ENCODE measurements at regions not wholly inside any gene's neighbourhood (a gene's known extent, or its start where the extent isn't known, plus 50 kb on each side); places are given as distances from the start of the nearest gene placed in this dataset.

DNA sequence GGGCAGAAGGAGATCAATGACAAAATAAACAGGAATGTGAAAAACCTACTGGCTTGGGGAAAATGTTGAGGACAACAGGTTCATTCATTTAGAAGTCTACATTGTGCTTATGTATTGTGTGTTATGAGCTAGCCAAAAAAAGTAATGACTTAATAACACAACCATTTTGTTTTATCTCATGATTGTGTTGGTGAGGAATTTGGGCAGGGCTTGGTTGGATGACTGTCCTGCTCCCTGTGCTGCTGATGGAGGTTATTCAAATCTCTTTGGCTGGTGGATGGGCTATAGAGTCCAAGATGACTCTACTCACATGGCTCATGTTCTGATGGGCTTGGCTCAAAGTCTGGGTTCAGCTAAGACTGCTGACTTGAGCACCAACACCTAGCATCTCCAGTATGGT, 116.3 kb downstream of the HS3ST1 start:
- TF ChIP-seq EZH2 (IDR thresholded peaks at IDR 0.05; ENCODE audit: borderline replicate concordance, low read length): no peak
- TF ChIP-seq, protein P1, sequence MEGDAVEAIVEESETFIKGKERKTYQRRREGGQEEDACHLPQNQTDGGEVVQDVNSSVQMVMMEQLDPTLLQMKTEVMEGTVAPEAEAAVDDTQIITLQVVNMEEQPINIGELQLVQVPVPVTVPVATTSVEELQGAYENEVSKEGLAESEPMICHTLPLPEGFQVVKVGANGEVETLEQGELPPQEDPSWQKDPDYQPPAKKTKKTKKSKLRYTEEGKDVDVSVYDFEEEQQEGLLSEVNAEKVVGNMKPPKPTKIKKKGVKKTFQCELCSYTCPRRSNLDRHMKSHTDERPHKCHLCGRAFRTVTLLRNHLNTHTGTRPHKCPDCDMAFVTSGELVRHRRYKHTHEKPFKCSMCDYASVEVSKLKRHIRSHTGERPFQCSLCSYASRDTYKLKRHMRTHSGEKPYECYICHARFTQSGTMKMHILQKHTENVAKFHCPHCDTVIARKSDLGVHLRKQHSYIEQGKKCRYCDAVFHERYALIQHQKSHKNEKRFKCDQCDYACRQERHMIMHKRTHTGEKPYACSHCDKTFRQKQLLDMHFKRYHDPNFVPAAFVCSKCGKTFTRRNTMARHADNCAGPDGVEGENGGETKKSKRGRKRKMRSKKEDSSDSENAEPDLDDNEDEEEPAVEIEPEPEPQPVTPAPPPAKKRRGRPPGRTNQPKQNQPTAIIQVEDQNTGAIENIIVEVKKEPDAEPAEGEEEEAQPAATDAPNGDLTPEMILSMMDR (IDR thresholded peaks at IDR 0.05; ENCODE audit: low read length): no peak

Measured in OCI-LY1 (cell line).